D721Med (cell line): ENCODE measurements at regions not wholly inside any gene's neighbourhood (a gene's known extent, or its start where the extent isn't known, plus 50 kb on each side); places are given as distances from the start of the nearest gene placed in this dataset.
A peak's percentile ranks its signal among the peaks of the same experiment; 100 is the strongest.

Source experiments
- DNase-seq: peaks from one replicate; pipeline ENCODE4 v3.0.0; 2011; ENCODE audit warnings: low spot score; ENCODE audit not compliant: insufficient read length
- FAIRE-seq: peaks from 2 replicates; lab custom pipeline; 2011; peaks lifted over from hg19 to GRCh38; lab: Jason Lieb, UNC
- TF ChIP-seq, protein P1 (sequence below): IDR thresholded peaks from 2 replicates; pipeline ENCODE4 v1.5.1; 2012; ENCODE audit warnings: mild to moderate bottlenecking, control low read depth; ENCODE audit not compliant: insufficient read depth; ENCODE audit errors: missing control alignments

DNA sequence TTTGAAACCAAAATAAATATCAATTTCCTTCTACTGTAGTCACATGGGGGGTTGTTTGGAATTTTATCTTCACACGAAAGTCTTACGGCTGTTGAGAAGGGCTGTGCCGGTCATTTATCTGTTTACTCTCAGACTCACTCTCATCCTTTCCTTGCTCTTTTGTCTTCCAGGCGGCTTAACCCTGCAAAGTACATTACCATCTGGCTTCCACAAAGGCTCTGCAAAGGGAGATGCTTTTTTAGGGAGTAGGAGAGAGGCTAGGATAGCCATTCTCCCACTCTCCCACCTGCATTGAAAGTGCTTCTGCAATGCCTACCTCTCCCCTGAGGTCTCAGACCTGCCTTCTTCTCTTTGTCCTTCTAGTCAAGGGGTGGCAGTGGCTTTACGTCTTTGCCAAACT lies 247.6 kb downstream of the MEIS1 start:
- TF ChIP-seq, protein P1, sequence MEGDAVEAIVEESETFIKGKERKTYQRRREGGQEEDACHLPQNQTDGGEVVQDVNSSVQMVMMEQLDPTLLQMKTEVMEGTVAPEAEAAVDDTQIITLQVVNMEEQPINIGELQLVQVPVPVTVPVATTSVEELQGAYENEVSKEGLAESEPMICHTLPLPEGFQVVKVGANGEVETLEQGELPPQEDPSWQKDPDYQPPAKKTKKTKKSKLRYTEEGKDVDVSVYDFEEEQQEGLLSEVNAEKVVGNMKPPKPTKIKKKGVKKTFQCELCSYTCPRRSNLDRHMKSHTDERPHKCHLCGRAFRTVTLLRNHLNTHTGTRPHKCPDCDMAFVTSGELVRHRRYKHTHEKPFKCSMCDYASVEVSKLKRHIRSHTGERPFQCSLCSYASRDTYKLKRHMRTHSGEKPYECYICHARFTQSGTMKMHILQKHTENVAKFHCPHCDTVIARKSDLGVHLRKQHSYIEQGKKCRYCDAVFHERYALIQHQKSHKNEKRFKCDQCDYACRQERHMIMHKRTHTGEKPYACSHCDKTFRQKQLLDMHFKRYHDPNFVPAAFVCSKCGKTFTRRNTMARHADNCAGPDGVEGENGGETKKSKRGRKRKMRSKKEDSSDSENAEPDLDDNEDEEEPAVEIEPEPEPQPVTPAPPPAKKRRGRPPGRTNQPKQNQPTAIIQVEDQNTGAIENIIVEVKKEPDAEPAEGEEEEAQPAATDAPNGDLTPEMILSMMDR: no peak
- FAIRE-seq (peak; percentile 79), DNase-seq (no peak)

DNA sequence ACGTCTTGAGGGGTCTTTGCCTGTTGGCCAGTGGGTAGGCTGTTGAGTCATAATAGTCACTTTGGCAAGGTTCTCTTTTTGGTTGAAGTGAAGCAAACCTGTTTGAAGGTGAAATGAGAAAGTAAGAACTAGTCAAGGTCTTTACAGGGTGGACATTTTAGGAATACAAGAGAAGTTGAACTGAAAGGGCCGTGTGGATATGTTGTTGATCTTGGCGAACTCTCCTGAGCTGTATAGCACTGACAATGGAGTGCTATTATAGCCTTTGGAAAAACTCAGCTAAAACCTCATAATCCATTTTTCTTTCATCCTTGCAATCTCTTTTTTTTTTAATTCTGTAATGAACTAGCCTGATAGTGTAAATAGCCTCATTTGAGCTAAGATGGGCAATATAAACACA lies 248.1 kb downstream of the MEIS1 start:
- FAIRE-seq (peak; percentile 76), DNase-seq (no peak)
- TF ChIP-seq, protein P1: no peak

DNA sequence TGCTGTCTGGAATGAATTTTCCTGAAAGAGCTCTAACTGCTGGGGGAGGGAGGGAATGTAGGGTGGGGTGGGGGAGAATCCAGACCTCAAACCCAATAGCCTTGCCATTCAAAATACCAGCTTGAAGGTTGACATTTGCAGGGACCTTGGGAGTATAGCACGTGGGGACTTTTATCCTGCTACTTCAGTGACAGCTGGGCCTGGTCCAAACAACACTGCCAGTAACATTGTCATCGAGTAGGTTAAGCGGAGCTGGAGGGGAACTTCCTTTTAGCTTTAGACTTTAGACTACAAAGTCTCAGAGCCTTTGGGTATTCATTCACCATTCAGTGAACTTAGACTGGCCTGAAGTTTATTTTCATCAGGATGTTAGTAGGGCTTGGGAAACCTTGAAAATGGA lies 248.7 kb downstream of the MEIS1 start:
- TF ChIP-seq, protein P1: no peak
- FAIRE-seq (no peak), DNase-seq (no peak)

DNA sequence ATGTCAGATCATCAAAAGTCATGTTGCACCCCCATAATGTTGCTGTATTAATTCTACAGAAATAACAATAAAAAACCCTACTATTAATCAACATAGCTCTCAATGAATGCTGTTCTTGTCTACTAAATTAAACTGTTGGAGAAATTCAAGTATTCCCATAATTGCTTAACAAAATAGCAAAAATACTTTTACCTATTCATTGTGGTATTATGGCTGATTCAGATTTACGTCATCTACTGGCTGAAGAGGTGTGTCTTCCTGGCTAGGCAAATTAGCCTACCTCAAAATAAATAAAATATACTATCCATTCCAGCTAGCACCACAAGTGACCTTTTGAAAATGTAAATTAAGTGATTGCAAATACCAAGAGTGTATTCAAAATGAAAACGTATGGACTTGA lies 249.4 kb downstream of the MEIS1 start:
- TF ChIP-seq, protein P1: no peak
- DNase-seq: no peak
- no peak for FAIRE-seq

DNA sequence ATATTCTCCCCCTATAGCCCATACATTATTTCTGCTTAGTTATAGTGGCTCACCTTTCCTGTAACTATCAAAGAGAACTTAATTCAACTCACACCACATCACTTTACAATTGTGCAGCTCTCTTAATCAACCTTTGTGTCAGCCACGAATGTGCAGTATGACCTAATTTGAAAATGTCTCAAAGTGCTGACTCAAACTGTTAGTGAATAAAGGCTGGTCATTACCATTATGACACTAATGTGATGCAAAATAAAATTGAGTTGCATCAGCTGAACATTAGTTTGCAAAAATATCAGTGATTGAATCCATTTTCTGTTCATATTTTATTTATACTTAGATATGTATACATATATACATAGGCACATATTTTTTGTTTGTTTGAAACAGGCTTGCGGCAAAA lies 251.8 kb downstream of the MEIS1 start:
- DNase-seq (no peak), FAIRE-seq (peak; percentile 58)
- TF ChIP-seq, protein P1: no peak

DNA sequence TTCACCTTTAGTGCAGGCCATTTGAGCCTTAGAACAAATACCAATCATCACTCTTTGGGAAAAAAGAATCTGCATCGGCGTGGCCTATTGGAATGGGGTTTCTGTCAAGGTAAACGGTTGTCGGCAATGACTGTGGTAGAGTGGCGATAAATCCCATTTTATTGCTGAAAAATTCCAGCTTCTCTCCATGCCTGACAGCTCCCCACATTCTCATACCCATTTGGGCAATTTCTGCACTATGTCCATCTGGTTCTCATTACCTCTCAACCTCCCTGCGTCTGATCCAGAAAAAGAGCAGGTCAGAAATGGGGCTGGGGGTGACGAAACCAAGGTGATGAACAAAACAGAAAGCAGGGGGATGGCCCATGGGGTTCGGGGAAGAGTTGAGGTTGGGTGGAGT lies 254.0 kb downstream of the MEIS1 start:
- no peak for DNase-seq
- no peak for FAIRE-seq
- TF ChIP-seq, protein P1: no peak

DNA sequence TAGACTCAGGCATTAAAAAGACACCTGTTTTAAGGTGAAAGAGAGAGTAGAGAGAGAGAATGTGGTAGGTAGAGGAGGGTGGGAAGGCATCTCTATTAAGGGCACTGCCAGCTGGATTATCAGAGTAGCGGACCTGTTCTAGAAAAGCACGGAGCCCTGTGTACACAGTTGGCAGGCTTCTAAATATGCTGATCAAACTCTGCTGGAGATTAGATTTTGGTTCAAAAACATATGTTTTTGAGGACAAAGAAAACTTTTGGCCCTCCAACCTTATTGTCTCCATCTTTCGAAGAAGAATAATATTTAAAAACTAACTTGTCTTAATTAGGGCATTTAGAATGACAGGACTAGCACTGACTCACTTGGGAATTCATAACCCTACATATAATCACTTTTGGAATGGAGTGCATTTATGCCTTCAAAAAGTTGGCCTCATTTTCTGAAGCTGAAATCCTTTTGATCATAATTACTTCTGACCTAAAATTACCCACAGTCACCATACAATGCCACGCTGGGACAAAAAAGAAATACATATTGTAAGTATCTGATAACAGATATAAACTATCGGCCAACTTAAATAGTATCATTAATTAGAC lies 254.6 kb downstream of the MEIS1 start:
- DNase-seq: no peak
- TF ChIP-seq, protein P1: no peak
- no peak for FAIRE-seq
